Keratinocyte (primary cell): ENCODE measurements at regions not wholly inside any gene's neighbourhood (a gene's known extent, or its start where the extent isn't known, plus 50 kb on each side); places are given as distances from the start of the nearest gene placed in this dataset.
A peak's percentile ranks its signal among the peaks of the same experiment; 100 is the strongest.

Experiments used
- DNase-seq: peaks from one replicate; pipeline ENCODE4 v3.0.0-alpha.2; 2011; ENCODE audit warnings: low read depth, missing footprints, low spot score
- FAIRE-seq: peaks from 2 replicates; lab custom pipeline; 2011; peaks lifted over from hg19 to GRCh38; lab: Jason Lieb, UNC
- H2AFZ ChIP-seq: 2 replicates; pipeline ENCODE4 v1.6.0; 2012; ENCODE audit warnings: low read length, control low read depth, inconsistent platforms; ENCODE audit not compliant: control insufficient read depth
- H3K27ac ChIP-seq: 2 replicates; pipeline ENCODE4 v1.5.1; 2011; ENCODE audit warnings: low read length; ENCODE audit not compliant: control insufficient read depth, insufficient read depth
- H3K27me3 ChIP-seq: 3 replicates; pipeline ENCODE4 v1.6.0; 2011; ENCODE audit warnings: low read length; ENCODE audit not compliant: control insufficient read depth, insufficient read depth; ENCODE audit errors: extremely low read depth
- H3K36me3 ChIP-seq, 2 experiments: 2 replicates in 1 of 2; 3 replicates in 1 of 2; pipeline ENCODE4 v1.5.1; 2011; ENCODE audit warnings: low read length in 2 of 2, mild to moderate bottlenecking in 1 of 2; ENCODE audit not compliant: control insufficient read depth in 2 of 2, insufficient read depth in 2 of 2; ENCODE audit errors: extremely low read depth in 1 of 2
- H3K4me1 ChIP-seq: 3 replicates; pipeline ENCODE4 v1.5.1; 2011; ENCODE audit warnings: low read length; ENCODE audit not compliant: control insufficient read depth, insufficient read depth; ENCODE audit errors: extremely low read depth
- H3K4me2 ChIP-seq: 3 replicates; pipeline ENCODE4 v1.6.0; 2011; ENCODE audit warnings: low read depth, low read length; ENCODE audit not compliant: control insufficient read depth, insufficient read depth; ENCODE audit errors: extremely low read depth
- H3K4me3 ChIP-seq, 3 experiments: fragments of 200-600 bp in 1 of 3; sonication (generic) in 1 of 3; 2 replicates in 2 of 3; 3 replicates in 1 of 3; pipeline ENCODE4 v1.5.1; 2011 to 2016; ENCODE audit warnings: low read length in 3 of 3, mild to moderate bottlenecking in 3 of 3, control low read depth in 2 of 3, inconsistent platforms in 1 of 3, low read depth in 1 of 3, mixed read lengths in 1 of 3, mixed run types in 1 of 3, moderate library complexity in 1 of 3; ENCODE audit not compliant: control insufficient read depth in 2 of 3, insufficient read depth in 2 of 3; ENCODE audit errors: extremely low read depth in 1 of 3
- H3K79me2 ChIP-seq: 2 replicates; pipeline ENCODE4 v1.6.0; 2012; ENCODE audit warnings: low read length; ENCODE audit not compliant: control insufficient read depth, insufficient read depth
- H3K9ac ChIP-seq: 3 replicates; pipeline ENCODE4 v1.6.0; 2011; ENCODE audit warnings: low read length; ENCODE audit not compliant: control insufficient read depth, insufficient read depth; ENCODE audit errors: extremely low read depth
- H3K9me1 ChIP-seq: 3 replicates; pipeline ENCODE4 v1.6.0; 2011; ENCODE audit warnings: low read length; ENCODE audit not compliant: control insufficient read depth, insufficient read depth; ENCODE audit errors: extremely low read depth
- H3K9me3 ChIP-seq: 2 replicates; pipeline ENCODE4 v1.5.1; 2012; ENCODE audit warnings: low read depth, low read length; ENCODE audit not compliant: control insufficient read depth
- H4K20me1 ChIP-seq: 3 replicates; pipeline ENCODE4 v1.6.0; 2011; ENCODE audit warnings: low read length; ENCODE audit not compliant: control insufficient read depth, insufficient read depth; ENCODE audit errors: extremely low read depth
- CTCF ChIP-seq, 3 experiments: IDR thresholded peaks in 1 of 3; conservative IDR thresholded peaks in 1 of 3; optimal IDR thresholded peaks in 1 of 3; 2 replicates in 2 of 3; 3 replicates in 1 of 3; pipeline versions ENCODE3 to v1.5.1; 2011; ENCODE audit warnings: low read length in 3 of 3, mild to moderate bottlenecking in 3 of 3, moderate library complexity in 2 of 3, control low read depth in 1 of 3, inconsistent platforms in 1 of 3; ENCODE audit not compliant: insufficient read depth in 2 of 3; ENCODE audit errors: extremely low read depth in 1 of 3
- EZH2 ChIP-seq: IDR thresholded peaks from one replicate; pipeline ENCODE4 v1.6.1; 2012; ENCODE audit warnings: inconsistent platforms, mild to moderate bottlenecking, low read length, moderate library complexity
- dilution Hi-C: fragments of 300-500 bp; cut with MboI; formaldehyde crosslinking; loops from one replicate; pipeline ENCODE4 v1.7.0; 2020; ENCODE audit warnings: low sequenced_read_pairs; ENCODE audit not compliant: extremely low pct_ligation_motif_present

GRCh38 chr15:85318732-85319076 is 61.7 kb upstream of the AKAP13 start:
- dilution Hi-C loops, result no loop called here
- H3K36me3 ChIP-seq, result no peaks in the 10 kb centered on the region
- H3K27me3 ChIP-seq, result no peaks in the 10 kb centered on the region
- no peak overlapping the region for H2AFZ ChIP-seq
- no peak overlapping the region for H3K4me3 ChIP-seq
- H3K4me2 ChIP-seq, result no peak overlapping the region
- no peak for DNase-seq
- H3K9ac ChIP-seq, result no peak overlapping the region
- peaks cover 8% of the 10 kb centered on the region for H3K4me1 ChIP-seq
- no peaks in the 10 kb centered on the region for H3K79me2 ChIP-seq
- no peaks in the 10 kb centered on the region for H4K20me1 ChIP-seq
- no peak for FAIRE-seq
- H3K27ac ChIP-seq, result peak overlapping the region; percentile 42
- no peaks in the 10 kb centered on the region for H3K9me1 ChIP-seq
- TF ChIP-seq CTCF (optimal IDR thresholded peaks at IDR 0.05 in 1 of 3, IDR thresholded peaks at IDR 0.05 in 1 of 3, conservative IDR thresholded peaks at IDR 0.05 in 1 of 3; ENCODE audit: extremely low read depth in 1 of 3, insufficient read depth in 2 of 3, low read length in 3 of 3) (no peak), EZH2 (no peak)
- no peaks in the 10 kb centered on the region for H3K9me3 ChIP-seq

- TF ChIP-seq EZH2, result no peak
- no peak for TF ChIP-seq CTCF (optimal IDR thresholded peaks at IDR 0.05 in 1 of 3, IDR thresholded peaks at IDR 0.05 in 1 of 3, conservative IDR thresholded peaks at IDR 0.05 in 1 of 3; ENCODE audit: extremely low read depth in 1 of 3, insufficient read depth in 2 of 3, low read length in 3 of 3)
- dilution Hi-C loops, result no loop called here
- Histone ChIP-seq H3K9me3 (no peaks in the 10 kb centered on the region), H3K9ac (no peak overlapping the region), H4K20me1 (no peaks in the 10 kb centered on the region), H3K27me3 (no peaks in the 10 kb centered on the region), H2AFZ (no peak overlapping the region), H3K36me3 (no peaks in the 10 kb centered on the region), H3K79me2 (no peaks in the 10 kb centered on the region), H3K9me1 (no peaks in the 10 kb centered on the region), H3K4me3 (no peak overlapping the region), H3K4me2 (no peak overlapping the region), H3K27ac (no peak overlapping the region), H3K4me1 (no peaks in the 10 kb centered on the region)
- DNase-seq, result no peak
- FAIRE-seq, result no peak
Measured at GRCh38 chr15:85324202-85324601, 56.2 kb upstream of the AKAP13 start.
